Daoy (cell line): ENCODE measurements at regions not wholly inside any gene's neighbourhood (a gene's known extent, or its start where the extent isn't known, plus 50 kb on each side); places are given as distances from the start of the nearest gene placed in this dataset.
A peak's percentile ranks its signal among the peaks of the same experiment; 100 is the strongest.
"Not testable (repeated sequence)": the region's sequence is repeated elsewhere in the genome, so short reads cannot be mapped to it uniquely, and the experiment has no call there.

Experiments used
- DNase-seq: peaks from one replicate; pipeline ENCODE4 v3.0.0-alpha.2; 2015; ENCODE audit warnings: low read depth

- DNase-seq: no peak
Measured at GRCh38 chrX:94612140-94612539, 938.1 kb downstream of the FAM133A start.

DNA sequence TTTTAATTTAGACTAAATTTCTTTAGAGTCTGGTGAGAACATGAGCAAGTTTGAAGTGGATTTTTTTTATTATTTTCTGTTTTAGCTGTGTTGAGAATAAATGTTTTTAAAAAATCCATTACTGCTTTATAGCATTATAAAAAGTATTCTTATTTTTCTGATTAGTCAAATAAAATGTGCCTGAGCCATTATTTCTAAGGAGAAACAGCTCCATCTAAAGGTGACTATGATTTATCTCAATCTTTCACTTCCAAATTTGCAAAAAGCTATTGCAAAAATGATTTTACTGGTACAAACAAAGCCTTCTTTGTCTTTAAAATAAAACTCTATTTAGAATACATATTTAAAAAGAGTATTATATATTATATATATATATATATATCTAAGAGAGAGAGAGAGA, 959.2 kb downstream of the FAM133A start:
- DNase-seq: no peak

DNA sequence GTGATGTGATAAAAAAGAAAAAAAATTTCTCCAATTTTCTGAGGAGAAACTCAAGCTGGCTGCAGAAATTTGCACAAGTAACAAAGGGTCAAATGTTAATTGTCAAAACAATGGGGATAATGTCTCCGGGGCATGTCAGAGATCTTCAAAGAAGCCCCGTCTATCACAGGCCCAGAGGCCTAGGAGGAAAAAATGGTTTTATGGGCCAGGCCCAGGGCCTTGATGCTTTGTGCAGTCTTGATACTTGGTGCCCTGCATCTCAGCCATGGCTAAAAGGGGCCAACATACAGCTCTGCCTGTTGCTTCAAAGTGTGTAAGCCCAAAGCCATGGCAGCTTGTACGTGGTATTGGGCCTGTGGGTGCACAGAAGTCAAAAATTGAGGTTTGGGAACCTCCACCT, 961.0 kb downstream of the FAM133A start:
- DNase-seq: no peak

DNA sequence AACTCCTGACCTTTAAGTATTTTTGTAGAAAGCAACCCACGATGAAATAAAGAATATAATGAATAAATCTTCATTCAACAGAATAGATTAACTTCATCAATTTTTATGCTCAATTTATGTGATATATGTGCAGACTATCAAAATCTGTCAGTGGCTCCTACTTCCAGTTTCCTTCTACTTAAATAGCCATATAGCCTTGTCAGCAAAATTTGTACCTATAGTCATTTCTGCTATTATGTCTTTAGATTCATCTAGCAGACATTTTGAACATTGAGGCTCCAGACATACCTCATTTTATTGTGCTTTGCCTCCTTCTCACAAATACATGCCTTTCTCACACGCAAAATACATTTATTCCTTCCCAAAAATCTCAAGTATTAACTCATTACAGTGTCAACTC, 971.7 kb downstream of the FAM133A start:
- no peak for DNase-seq

DNA sequence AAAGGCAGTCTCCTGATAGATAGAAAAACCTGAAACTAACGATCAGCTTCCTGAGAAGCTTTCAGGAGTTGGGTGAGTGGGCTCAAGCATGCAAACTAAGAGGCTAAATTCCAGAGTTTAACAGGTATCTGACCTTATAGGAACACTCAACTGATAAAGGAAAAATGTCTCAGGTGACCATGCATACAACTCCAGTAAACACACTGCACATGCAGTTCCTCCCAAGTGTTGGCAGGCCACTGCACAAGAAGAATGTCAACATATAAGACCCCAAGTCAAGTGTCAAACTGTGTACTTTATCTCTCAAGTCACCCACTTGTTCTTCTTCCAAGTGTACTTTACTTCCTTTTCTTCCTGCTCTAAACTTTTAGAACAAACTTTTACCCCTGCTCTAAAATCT, 981.2 kb downstream of the FAM133A start:
- DNase-seq: no peak

DNA sequence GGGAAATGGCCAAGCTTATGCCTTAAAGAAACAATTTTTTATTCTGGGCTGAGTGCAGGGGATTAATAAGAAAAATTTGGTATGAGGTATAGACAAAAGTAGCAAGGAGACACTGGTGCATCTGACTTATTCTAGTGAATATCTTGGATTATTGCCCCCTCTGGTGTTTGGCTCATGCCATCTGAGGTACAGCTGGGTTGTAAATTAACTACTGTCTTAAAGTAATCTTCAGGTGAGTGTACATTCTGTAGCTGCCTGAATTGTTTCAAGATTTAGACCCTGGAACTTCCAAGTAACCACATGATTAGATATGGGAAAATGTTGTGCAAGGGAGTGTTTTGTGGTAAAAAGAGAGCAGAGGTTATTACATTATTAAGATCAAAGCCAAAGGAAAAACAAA, 988.7 kb downstream of the FAM133A start:
- no peak for DNase-seq

GRCh38 chrX:94676285-94676684, 1002.3 kb downstream of the FAM133A start:
- no peak for DNase-seq

DNA sequence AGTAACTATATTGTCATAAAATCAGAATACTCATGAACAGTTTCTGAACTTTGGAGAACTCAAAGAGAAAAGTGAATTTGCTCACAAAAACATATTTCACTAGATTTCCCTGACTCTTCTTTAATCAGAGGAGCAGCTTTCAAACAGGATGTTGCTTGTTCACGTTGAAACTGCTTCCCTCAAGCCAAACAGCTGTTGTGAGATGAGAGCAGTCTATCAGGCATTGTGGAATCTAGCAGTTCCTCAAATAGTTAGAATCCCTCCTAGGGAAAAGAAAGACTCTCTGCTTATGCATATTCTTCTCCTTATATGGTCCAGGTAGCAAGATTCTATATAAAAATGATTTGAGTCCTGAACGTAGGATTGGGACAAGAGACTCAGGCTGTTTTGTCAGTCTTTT, 1012.1 kb downstream of the FAM133A start:
- no peak for DNase-seq

- DNase-seq: no peak
Measured at GRCh38 chrX:94695910-94696309, 1021.9 kb downstream of the FAM133A start.

DNA sequence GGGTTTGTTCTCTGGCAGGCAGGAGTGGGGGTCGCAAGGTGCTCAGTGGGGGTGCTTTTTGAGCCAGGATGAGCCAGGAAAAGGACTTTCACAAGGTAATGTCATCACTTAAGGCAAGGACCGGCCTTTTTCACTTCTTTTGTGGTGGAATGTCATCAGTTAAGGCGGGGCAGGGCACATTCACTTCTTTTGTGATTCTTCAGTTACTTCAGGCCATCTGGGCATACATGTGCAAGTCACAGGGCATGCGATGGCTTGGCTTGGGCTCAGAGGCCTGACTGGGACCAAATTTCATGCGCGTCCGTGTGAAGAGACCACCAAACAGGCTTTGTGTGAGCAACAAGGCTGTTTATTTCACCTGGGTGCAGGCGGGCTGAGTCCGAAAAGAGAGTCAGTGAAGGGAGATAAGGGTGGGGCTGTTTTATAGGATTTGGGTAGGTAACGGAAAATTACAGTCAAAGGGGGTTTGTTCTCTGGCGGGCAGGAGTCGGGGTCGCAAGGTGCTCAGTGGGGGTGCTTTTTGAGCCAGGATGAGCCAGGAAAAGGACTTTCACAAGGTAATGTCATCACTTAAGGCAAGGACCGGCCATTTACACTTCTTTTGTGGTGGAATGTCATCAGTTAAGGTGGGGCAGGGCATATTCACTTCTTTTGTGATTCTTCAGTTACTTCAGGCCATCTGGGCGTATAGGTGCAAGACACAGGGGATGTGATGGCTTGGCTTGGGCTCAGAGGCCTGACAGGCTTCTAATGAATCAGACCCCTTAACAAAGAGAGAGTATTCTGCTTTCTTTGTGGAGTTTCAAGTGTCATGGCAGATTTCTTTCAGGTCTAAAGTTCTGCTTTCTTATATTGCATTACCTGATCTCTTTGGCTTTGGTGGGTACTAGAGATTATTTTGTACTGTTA, 1030.6 kb downstream of the FAM133A start:
- not testable (repeated sequence) for DNase-seq

GRCh38 chrX:94721386-94721785, 1047.4 kb downstream of the FAM133A start:
- DNase-seq: no peak

- no peak for DNase-seq
Measured at GRCh38 chrX:94722578-94722977, 1048.6 kb downstream of the FAM133A start.

DNA sequence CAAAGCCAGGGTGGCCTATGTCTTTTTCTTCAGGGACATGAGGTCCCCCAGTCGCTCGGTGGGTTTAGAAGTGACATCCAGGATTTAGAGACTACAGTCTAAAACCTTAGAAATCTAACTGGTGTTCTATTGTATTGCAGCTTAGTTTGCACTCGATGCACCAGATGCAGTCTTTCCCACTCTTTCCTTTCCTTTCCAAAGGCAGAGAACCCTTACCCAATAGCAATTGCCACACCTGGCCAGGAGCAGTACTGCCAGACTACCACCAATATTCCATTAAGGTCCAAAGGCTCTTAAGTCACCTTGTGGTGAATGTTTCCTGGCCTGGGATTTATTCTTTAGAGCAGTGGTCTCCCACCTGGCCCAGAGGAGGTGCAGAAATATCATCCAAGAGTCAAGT, 1068.8 kb downstream of the FAM133A start:
- DNase-seq: no peak

- no peak for DNase-seq
Measured at GRCh38 chrX:94743478-94743877, 1069.5 kb downstream of the FAM133A start.

DNA sequence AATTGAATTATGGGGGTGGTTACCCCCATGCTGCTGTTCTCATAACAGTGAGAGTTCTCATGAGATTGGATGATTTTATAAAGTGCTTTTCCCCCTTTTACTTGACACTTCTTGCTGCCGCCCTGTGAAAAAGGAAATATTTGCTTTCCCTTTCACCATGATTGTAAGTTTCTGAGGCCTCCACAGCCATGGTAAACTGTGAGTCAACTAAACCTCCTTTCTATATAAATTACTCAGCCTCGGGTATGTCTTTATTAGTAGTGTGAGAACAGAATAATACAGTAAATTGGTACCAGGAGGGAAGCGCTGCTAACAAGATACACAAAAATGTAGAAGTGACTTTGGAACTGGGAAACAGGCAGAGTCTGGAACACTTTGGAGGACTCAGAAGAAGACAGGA, 1070.8 kb downstream of the FAM133A start:
- DNase-seq: no peak

DNA sequence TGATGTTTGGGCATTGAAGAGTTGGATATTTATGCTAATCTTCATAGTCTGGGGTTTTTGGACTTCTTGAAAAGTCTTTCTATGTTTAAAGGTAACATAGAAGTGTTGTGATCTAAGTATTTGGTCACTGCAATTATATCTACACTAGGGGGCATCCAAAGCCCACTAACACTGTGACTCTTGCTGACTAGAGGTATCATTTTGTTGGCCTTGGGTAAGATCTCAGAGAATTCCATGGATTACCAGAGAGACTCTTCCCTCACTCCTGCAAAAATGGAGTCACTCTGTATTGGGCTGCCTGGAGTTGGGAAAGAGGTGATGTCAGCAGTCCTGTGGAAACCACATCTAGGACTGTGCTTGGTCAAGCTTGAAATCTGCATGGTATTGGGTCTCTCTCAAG, 1077.6 kb downstream of the FAM133A start:
- no peak for DNase-seq

DNA sequence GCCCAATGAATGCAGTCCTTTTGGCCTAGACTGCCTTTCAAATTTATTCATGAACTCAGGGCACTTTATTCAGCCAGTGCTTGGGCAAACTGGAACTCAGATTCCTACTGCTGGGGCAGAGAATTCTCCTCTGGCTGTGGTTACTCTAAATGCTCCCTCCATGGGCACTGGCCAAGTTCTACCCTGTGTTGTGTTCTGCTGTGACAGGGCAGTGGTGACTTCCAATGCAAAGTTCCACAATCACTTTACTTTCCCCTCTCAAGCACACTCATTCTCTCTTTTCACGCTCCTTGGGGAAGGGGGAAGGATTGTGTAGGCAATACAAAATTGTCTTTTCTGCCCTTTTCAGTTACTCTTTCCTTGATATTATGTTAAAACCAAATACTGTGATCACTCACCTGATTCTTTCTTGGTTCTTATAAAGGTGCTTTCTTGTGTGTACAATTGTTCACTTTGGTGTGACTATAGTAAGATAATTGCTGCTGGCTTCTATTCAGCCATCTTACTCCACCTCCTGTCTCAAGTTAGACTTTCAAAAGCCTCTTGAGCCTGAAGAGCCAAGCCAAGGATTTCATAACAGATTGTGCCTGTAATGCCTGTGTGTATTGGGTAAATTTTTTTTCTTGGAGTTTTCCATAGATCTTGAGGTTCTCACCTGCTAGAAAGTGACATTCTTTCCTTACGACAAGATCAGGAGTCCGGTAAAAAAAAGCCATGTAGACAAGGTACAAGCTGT, 1078.6 kb downstream of the FAM133A start:
- DNase-seq: no peak

DNA sequence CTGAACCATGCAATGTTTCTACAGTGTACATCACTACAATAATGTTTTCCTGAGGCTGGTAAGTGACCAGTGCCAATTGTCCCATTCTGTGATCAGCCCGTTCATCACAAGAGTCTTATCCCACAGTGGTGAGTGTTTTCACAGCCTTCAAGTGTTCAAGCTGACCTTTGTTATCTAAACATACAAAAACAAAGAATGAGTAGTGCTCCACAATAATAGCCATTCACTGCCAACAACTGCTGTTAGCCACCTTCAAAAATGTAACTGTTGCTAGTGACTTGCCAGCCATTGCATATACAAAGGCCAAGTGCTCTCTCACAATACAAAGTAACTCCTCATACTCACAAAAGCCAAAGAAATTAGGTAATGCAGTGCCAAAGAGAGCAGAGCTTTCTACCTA, 1084.1 kb downstream of the FAM133A start:
- no peak for DNase-seq

DNA sequence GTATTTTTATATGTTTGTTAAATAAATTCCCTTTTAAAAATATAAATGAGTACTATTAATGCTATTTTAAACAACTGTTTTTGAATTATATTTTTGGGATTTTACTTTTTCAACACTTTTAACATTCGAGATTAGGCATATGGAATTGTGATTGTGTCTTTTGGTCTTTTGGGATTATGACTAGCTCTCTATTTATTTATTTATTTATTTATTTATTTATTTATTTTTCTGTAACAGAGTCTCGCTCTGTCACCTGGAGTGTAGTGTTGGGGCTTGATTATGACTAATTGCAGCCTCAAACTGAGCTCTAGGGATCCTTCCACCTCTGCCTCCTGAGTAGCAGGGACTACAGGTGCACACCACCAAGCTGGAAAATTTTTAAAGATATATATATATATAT, 1101.6 kb downstream of the FAM133A start:
- no peak for DNase-seq

GRCh38 chrX:94813541-94813940, 1139.5 kb downstream of the FAM133A start:
- DNase-seq: no peak

DNA sequence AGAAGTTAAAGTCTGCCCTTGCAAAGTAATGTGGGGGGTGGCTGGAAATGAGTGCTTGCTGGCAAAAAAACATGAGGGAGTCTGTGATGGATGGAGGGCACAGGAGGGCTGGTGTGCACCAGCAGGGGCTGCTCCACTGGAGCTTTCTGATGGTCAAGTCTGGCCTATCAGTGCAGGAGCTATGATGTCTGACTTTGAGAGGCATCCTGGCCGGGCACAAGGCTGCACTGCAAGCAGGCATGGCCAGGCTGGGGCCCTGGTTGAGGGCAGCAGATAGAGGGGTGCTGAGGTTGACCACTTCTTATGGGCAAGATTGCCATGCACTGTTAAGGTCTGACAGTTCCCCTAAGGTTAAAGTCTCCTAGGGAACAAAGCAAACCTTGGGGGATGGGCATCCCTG, 1140.2 kb downstream of the FAM133A start:
- DNase-seq: peak; percentile 0

- no peak for DNase-seq
Measured at GRCh38 chrX:94830717-94831116, 1156.7 kb downstream of the FAM133A start.

DNA sequence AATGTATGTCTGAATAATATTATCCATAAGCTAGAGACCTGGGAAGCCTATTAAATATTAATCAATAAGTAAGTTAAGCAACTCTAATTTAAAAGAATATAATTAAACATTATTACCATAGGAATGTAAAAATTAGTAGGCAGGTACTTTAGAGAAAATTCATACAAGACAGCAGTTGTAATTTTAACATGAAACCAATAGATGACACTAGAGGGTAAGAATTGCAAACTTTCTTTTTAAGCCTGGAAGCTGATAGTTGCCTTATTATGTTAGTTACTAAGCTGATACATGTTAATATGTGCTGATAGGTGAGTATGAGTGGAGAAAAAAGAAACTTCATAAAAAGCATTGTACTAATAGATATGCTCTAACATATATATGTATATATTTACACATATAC, 1157.4 kb downstream of the FAM133A start:
- DNase-seq: no peak
